ENCODE measurements at regions not wholly inside any gene's neighbourhood (a gene's known extent, or its start where the extent isn't known, plus 50 kb on each side); places are given as distances from the start of the nearest gene placed in this dataset.

GRCh38 chr4:137370206-137370633, 162.1 kb downstream of the PCDH18 start:
- Mint-ChIP-seq H3K27ac (peak overlapping the region; percentile 46), H3K4me3 (peak overlapping the region; percentile 44; the same call in 1 of the 2 replicates), H3K27me3 (ENCODE audit: insufficient read depth) (no peaks in the 10 kb centered on the region), H3K36me3 (ENCODE audit: low read depth) (no peaks in the 10 kb centered on the region), H3K4me1 (ENCODE audit: low read depth) (peaks cover 58% of the 10 kb centered on the region), H3K9me3 (no peaks in the 10 kb centered on the region)
- TF ChIP-seq CTCF (IDR thresholded peaks at IDR 0.05): no peak
- DNase-seq: peak; percentile 56

GRCh38 chr4:137367620-137368019, 164.7 kb downstream of the PCDH18 start:
- no peak for TF ChIP-seq CTCF (IDR thresholded peaks at IDR 0.05)
- Mint-ChIP-seq H3K4me3 (no peak overlapping the region), H3K4me1 (ENCODE audit: low read depth) (peaks cover 49% of the 10 kb centered on the region), H3K9me3 (no peaks in the 10 kb centered on the region), H3K27me3 (ENCODE audit: insufficient read depth) (no peaks in the 10 kb centered on the region), H3K27ac (peak overlapping the region; percentile 39), H3K36me3 (ENCODE audit: low read depth) (no peaks in the 10 kb centered on the region)
- peak; percentile 36 for DNase-seq

GRCh38 chr4:137363496-137363895, 168.8 kb downstream of the PCDH18 start:
- no peak for TF ChIP-seq CTCF (IDR thresholded peaks at IDR 0.05)
- no peak overlapping the region for H3K27ac Mint-ChIP-seq
- H3K27me3 Mint-ChIP-seq (ENCODE audit: insufficient read depth): no peaks in the 10 kb centered on the region
- no peaks in the 10 kb centered on the region for H3K9me3 Mint-ChIP-seq
- DNase-seq: no peak
- H3K4me1 Mint-ChIP-seq (ENCODE audit: low read depth): peaks cover 52% of the 10 kb centered on the region
- H3K36me3 Mint-ChIP-seq (ENCODE audit: low read depth): no peaks in the 10 kb centered on the region
- H3K4me3 Mint-ChIP-seq: no peak overlapping the region

- Mint-ChIP-seq H3K27me3 (ENCODE audit: insufficient read depth) (no peaks in the 10 kb centered on the region), H3K36me3 (ENCODE audit: low read depth) (no peaks in the 10 kb centered on the region), H3K4me1 (ENCODE audit: low read depth) (peaks cover 38% of the 10 kb centered on the region), H3K27ac (no peak overlapping the region), H3K9me3 (no peaks in the 10 kb centered on the region), H3K4me3 (no peak overlapping the region)
- no peak for TF ChIP-seq CTCF (IDR thresholded peaks at IDR 0.05)
- DNase-seq: no peak
Measured at GRCh38 chr4:137361756-137362470, 170.4 kb downstream of the PCDH18 start.

- no peak for DNase-seq
- Mint-ChIP-seq H3K27ac (no peak overlapping the region), H3K9me3 (no peaks in the 10 kb centered on the region)
Measured at GRCh38 chr4:137360761-137361160, 171.5 kb downstream of the PCDH18 start.

More at GRCh38 chr4:137360761-137361160, 171.5 kb downstream of the PCDH18 start:
- Mint-ChIP-seq H3K27me3 (ENCODE audit: insufficient read depth) (no peaks in the 10 kb centered on the region), H3K36me3 (ENCODE audit: low read depth) (no peaks in the 10 kb centered on the region), H3K4me1 (ENCODE audit: low read depth) (peaks cover 38% of the 10 kb centered on the region), H3K4me3 (no peak overlapping the region)
- no peak for TF ChIP-seq CTCF (IDR thresholded peaks at IDR 0.05)

All from HFFc6 (cell line).